Brain microvascular endothelial cell (primary cell): ENCODE measurements at regions not wholly inside any gene's neighbourhood (a gene's known extent, or its start where the extent isn't known, plus 50 kb on each side); places are given as distances from the start of the nearest gene placed in this dataset.
A peak's percentile ranks its signal among the peaks of the same experiment; 100 is the strongest.

Source experiments
- DNase-seq: peaks from one replicate; pipeline ENCODE4 v3.0.0-alpha.2; 2020
- H3K27ac ChIP-seq: fragments of 250-450 bp; sonication (Bioruptor Pico); 2 replicates; pipeline ENCODE4 v1.5.1; 2020; ENCODE audit warnings: mild to moderate bottlenecking, moderate library complexity
- H3K27me3 ChIP-seq: fragments of 250-450 bp; sonication (Bioruptor Pico); replicated peaks from 2 replicates; pipeline ENCODE4 v1.5.1; 2020; ENCODE audit warnings: mild to moderate bottlenecking
- H3K36me3 ChIP-seq: fragments of 250-450 bp; sonication (Bioruptor Pico); replicated peaks from 2 replicates; pipeline ENCODE4 v1.5.1; 2020; ENCODE audit warnings: mild to moderate bottlenecking
- H3K4me3 ChIP-seq: 2 replicates; pipeline ENCODE4 v1.5.1; 2011; ENCODE audit warnings: low read depth, mild to moderate bottlenecking, control low read depth, low read length, moderate library complexity
- CTCF ChIP-seq: IDR thresholded peaks from 2 replicates; pipeline ENCODE4 v1.5.1; 2011; ENCODE audit warnings: low read depth, mild to moderate bottlenecking, moderate library complexity, low read length, control low read depth, inconsistent platforms; ENCODE audit errors: missing control alignments
- in situ Hi-C: cut with HindIII; loops from 2 replicates; pipeline ENCODE4 v1.10.0; 2017; ENCODE audit warnings: low sequenced_read_pairs, low pct_ligation_motif_present

DNA sequence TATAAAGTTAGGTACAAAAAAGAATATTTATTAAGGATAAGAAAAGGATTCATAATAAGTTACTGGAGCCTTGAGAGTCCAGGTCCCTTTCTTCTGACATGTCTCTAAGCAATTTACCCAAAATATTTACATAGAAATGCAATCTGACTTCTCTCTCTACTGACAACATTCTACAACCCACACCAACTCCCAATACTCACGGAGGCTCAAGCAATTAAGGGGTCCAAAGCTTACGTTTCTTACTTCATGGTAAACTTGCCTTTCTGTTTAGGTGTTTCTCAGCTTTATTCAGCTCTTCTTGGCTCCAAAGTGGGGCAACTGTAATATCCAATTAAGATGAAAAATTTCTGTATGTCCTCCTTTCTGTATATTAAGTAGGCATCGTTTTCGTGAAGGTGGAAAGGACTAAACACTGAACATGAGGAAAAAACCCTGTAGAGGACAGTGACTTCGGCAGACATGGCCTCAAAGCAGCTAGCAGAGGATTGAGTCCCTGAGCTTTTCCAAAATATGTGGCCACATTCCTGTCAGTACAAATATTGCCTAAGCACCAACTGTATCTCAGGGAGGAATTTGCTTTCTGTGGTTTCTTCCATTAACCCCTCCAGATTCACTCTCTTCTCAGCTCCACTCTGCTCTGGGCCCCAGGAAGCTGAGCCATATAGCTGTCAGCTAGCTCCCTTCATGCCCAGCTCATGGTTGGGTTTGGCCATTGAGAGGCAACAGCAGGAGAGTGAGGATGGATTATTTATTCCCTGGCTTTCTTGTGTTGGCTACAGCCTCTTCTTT lies 67.9 kb upstream of the GLS start:
- Histone ChIP-seq H3K27me3 (no peaks in the 10 kb centered on the region), H3K27ac (no peak overlapping the region), H3K4me3 (no peak overlapping the region), H3K36me3 (no peaks in the 10 kb centered on the region)
- peak; percentile 40 for DNase-seq
- in situ Hi-C loops = no loop called here
- TF ChIP-seq CTCF = no peak

GRCh38 chr2:190815226-190815625 lies 65.4 kb upstream of the GLS start:
- no peaks in the 10 kb centered on the region for H3K36me3 ChIP-seq
- TF ChIP-seq CTCF = no peak
- in situ Hi-C loops = no loop called here
- DNase-seq = no peak
- no peak overlapping the region for H3K4me3 ChIP-seq
- no peaks in the 10 kb centered on the region for H3K27me3 ChIP-seq
- no peak overlapping the region for H3K27ac ChIP-seq

- Histone ChIP-seq H3K27me3 (no peaks in the 10 kb centered on the region), H3K36me3 (no peaks in the 10 kb centered on the region), H3K27ac (no peak overlapping the region), H3K4me3 (no peak overlapping the region)
- no peak for TF ChIP-seq CTCF
- no peak for DNase-seq
- in situ Hi-C loops = no loop called here
Measured at GRCh38 chr2:190817082-190817481, 63.5 kb upstream of the GLS start.

GRCh38 chr2:190819840-190820301 lies 60.8 kb upstream of the GLS start:
- H3K27me3 ChIP-seq = no peaks in the 10 kb centered on the region
- H3K36me3 ChIP-seq = no peaks in the 10 kb centered on the region
- DNase-seq = no peak
- no peak overlapping the region for H3K27ac ChIP-seq
- TF ChIP-seq CTCF = no peak
- in situ Hi-C loops = no loop called here
- no peak overlapping the region for H3K4me3 ChIP-seq

GRCh38 chr2:190820416-190820815 lies 60.2 kb upstream of the GLS start:
- no peaks in the 10 kb centered on the region for H3K27me3 ChIP-seq
- H3K4me3 ChIP-seq = no peak overlapping the region
- no peaks in the 10 kb centered on the region for H3K36me3 ChIP-seq
- in situ Hi-C loops = no loop called here
- no peak for DNase-seq
- TF ChIP-seq CTCF = no peak
- no peak overlapping the region for H3K27ac ChIP-seq

- no peaks in the 10 kb centered on the region for H3K36me3 ChIP-seq
- no peak overlapping the region for H3K27ac ChIP-seq
- H3K4me3 ChIP-seq = no peak overlapping the region
- DNase-seq = no peak
- in situ Hi-C loops = no loop called here
- no peak for TF ChIP-seq CTCF
- no peaks in the 10 kb centered on the region for H3K27me3 ChIP-seq
Measured at GRCh38 chr2:190822043-190822442, 58.6 kb upstream of the GLS start.
